Posterior cingulate gyrus (tissue), 11 donors: ENCODE measurements at regions not wholly inside any gene's neighbourhood (a gene's known extent, or its start where the extent isn't known, plus 50 kb on each side); places are given as distances from the start of the nearest gene placed in this dataset.
"Not testable (repeated sequence)": the region's sequence is repeated elsewhere in the genome, so short reads cannot be mapped to it uniquely, and the experiment has no call there.

Experiments used
- DNase-seq, 10 donors: peaks; one replicate each; pipeline versions ENCODE4 v3.0.0 to v3.0.0-alpha.2; 2020 to 2021; ENCODE audit warnings: mixed read lengths in 3 of 10
- intact Hi-C: fragments of 100-400 bp; cut with DNase I; formaldehyde crosslinking; loops from one replicate; pipeline ENCODE4 v1.15.1; 2023

DNA sequence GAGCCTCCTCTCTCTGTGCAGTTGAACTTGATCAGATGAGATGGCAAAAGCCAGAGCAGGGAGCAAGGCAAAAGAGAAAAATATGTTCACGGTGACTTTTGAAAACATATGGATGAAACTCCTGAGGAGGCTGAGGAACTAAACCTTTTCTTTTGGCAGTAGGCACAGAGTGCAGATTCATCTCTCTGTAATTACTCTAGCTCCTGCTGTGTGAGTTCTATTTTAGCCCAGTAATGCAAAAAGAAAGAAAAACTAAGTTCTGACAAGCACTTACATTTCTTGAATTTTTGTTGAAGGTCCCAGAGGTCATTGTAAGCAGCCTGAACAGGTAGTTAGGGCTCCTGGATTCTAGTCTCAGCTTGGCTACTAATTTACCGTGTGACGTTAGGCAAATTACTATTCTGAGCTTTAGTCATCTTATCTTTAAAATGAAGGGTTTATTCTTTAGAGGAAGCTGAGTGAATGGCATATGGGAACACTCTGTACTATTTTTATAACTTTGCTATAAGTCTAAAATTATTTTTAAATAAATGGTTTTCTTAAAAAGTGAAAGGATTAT lies 114.7 kb upstream of the NBPF26 start:
- DNase-seq, intact Hi-C loops: not testable (repeated sequence)

DNA sequence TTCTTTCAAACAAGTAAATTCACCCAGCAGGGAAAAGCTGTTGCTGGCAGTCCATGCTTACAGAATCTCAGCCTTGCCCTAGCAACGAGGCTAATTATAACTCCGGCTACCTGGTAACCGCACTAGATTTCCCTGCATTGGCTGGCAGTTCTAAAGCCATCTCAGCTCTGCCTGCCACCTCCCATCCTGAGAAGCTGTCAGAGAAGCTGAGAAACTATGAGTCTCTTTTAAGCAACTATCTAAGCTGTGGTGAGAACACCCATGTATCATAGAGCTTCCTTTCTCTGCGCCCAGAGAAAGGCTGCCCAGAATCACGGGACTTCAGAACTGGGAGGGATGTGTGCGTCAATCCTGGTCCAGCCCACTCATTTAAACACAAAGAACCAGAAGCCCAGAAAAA lies 113.9 kb upstream of the NBPF26 start:
- DNase-seq, intact Hi-C loops: not testable (repeated sequence)

DNA sequence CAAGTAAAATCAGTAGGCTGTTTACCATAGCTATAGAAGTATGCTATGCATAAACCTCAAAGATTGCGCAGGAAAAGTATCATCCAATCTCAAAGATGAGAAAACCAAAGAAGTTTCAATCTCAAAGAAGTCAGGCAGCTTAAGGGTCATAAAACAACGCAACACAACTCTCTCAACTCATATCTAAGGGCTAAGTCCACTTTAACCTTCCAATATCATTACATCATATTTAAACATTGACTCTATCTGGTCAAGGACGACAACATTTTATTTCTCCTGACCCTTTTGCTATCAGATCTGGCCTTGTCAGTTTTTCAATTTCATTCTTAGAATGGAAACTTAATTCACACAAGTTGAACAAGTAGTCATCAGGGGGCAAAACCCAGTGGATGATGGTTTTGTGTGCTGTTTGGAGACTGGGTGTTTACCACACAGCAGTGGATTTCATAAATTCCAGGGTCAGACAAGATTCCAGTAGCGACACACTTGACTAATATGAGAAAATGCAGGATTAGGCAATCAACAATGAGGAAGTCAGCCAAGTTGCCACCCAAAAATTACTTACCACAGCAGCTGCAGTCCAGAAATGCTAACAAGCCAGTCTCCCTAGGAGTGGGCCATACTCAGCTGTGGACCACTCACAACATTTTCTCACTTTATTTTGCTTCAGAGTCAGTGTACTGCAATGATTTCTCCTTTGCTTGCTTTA lies 108.7 kb upstream of the NBPF26 start:
- intact Hi-C loops, DNase-seq: not testable (repeated sequence)

DNA sequence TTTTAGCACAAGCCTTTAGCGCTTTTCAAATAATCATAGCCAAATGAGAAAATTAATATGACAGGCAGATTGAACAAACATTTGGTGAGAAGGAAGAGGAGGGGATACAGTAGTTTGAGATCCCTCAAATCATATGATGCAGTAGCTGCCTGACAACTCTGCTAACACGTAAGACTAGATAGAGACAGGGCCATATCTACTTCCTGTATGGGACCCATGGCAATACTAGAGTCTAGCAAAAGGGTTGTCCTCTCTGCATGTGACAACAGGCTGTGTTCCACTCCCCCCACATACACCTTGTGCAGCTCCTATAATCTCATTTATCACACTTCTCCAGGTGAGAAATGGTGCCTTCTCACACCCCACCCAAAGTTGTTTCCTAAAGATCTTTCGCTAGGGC lies 106.3 kb upstream of the NBPF26 start:
- DNase-seq, intact Hi-C loops: not testable (repeated sequence)

DNA sequence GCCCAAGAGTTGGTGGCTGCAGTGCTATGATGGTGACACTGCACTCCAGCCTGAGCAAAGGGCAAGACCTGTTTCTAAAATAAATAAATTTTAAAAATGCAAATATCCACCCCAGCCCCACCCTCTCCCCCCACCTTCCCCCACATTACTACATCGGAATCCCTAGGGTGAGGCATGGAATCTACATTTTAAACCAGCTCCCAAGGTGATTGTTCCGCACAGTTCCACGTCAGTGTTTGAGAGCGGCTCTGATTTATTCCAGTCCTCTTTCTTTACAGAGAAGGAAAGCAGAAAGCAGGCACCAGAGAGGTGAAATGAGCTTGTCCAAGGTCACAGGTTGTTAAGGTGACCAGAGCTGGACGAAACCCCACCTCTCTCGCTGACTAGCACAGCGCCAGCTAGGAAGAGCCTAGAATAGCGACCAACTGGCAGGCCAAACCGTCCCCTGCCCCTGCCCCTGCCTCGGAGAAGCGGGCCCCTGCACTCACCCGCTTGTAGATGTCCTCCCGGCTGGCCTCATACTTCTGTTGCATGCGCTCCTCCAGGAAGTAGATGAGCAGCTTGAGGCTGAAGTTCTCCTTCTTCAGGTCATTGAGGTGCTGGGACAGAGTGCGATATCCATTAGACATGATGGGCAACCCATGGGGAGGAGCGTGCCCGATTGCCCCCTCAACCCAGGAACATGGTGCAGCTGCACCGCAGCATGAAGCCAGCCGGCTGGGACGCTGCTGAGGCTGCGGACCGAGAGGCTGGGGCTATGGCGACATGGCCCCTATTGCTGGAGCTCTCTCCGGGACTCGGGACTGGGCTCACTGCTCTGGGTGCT lies 103.7 kb upstream of the NBPF26 start:
- intact Hi-C loops, DNase-seq: not testable (repeated sequence)

DNA sequence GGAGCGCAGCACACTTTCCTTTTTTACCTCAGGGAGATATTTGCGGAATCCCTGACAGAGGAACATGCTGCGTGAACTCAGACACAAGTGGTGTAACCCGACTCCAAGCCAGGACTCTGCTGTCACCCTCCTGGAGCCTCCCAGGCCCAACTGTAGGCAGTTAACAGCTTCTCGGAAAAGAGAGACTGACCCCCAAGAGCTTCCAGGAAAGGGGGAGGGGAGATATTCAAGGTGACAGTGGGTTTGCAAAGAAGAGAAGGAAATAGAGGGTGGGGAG lies 103.1 kb upstream of the NBPF26 start:
- DNase-seq, intact Hi-C loops: not testable (repeated sequence)

DNA sequence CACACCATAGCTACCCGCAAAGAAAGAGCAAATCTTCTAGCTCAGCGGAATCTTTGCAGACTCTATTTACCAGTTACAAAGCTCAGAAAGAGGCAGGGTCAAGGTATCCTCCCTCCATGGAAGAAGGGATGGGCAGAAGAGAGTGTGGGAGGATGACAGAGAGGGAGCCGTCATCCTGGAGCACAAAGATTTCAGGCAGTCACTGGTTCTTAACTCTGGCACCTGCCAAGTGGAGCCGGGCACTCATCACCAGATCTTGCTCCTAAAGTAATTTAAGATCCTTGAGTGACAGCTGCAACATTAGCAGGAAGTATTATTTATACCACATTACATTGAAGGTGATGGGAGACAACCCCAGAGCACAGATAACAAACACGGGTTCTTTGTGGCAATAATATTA lies 102.5 kb upstream of the NBPF26 start:
- intact Hi-C loops, DNase-seq: not testable (repeated sequence)

DNA sequence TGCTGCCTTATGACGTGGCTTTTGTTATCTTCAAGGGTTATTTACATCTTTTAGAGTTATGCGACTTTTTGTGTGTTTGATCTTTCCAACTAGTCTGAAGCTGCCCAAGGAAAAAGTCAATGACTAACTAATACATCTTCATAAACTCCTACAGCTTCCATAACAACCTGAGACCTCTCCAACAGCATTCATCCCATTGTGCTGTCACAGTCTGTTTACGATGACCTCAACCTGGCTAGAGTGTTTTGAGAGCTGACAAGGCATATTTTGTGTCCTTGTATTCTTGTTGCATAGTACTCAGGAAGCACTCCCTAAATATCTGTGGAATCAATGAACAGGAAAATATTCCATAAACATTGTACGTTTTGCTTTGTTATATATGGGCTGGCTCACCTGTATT lies 100.2 kb upstream of the NBPF26 start:
- DNase-seq, intact Hi-C loops: not testable (repeated sequence)

DNA sequence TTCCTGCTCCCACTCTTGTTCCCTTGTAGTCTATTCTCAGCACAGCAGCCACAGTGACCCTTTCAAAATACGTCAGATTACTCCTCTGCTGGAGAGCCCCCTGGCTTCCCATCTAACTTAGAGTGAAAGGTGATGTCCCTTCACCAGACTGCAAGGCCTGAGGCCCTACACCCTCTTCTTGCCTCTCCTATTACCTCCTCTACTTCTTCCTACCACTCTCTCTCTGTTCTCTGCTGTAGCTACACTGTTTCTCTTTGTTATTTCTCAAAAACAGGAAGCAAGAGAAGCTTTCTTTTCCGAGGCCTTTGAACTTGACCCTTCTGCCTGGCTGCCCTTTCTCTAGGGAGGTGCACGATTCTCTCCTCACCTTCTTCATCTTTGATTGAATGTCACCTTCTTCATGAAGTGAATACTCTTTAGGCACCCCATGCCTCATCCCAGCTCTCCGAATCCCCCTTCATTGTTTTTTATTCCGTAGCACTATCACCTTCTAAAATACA lies 99.1 kb upstream of the NBPF26 start:
- DNase-seq, intact Hi-C loops: not testable (repeated sequence)

DNA sequence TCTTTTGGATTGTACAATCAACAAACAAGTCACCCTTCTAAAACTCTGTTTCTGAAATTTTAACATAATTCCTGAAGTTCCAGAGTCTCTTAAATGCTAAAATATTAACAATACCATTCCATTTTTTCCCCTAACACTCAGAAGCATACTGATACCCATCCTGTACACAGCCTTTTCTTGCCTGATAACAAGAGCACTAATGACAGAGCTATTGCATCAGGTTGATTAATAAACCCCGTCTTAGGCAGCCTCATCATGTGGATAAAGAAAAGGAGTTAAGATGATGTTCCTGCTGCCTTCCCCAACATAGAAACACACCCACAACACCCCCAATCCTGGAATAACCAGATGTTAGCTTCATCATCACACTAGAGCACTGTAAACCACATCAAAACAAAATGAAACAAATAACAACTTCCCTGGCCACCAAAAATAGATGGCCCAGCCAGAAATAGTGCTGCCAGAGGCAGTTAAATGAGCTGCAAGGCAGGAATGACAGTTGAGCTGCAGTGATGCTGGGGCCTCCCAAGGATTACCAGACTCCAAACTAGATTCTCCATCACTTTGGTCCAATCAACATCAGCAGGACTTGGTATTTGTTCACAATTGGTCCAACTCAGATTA lies 93.8 kb upstream of the NBPF26 start:
- intact Hi-C loops, DNase-seq: not testable (repeated sequence)

DNA sequence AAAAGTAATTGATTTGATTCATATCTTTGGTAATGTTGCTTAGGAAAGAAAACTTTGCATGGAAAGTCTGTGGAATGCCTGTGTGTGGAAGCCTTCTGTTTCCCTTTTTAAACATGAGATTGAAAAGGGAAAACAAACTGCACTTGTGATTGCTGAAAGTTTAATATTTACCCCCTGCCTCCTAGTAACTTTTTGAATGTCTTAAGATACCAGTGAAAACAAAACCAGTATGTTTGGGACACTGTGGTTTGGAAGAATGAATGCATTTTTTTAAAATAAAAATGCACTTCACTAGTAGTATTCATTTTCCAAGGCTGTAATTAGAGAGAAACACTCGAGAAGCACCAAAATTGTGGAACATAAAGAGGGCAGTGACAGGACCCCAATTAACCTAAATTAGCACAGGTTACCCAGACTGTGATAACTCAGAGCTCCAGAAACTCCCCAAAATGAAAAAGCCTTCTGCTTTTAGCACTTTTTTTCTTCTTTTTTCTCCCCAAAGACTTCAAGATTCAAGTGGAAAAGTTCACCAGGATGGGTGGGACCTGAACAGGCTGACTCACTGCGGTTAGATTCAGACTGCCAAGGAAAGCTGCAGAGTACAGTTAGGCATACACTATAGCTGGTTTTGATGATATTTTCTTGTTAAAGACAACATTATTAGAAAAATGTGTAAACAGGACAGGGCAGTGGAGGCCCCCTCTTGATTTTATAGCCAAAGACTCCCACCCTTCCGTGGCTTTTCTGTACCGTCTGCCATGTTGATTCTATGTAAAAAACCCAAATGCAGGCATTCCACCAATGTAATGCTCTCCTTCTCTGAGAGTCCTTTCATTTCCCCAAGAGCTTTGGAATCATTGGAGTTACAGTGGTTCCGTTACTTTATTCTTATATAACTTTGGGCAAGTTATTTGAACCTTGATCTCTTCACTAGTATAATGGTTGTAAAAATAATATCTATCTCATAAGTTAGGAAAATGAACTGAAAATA lies 88.6 kb upstream of the NBPF26 start:
- intact Hi-C loops: not testable (repeated sequence)

DNA sequence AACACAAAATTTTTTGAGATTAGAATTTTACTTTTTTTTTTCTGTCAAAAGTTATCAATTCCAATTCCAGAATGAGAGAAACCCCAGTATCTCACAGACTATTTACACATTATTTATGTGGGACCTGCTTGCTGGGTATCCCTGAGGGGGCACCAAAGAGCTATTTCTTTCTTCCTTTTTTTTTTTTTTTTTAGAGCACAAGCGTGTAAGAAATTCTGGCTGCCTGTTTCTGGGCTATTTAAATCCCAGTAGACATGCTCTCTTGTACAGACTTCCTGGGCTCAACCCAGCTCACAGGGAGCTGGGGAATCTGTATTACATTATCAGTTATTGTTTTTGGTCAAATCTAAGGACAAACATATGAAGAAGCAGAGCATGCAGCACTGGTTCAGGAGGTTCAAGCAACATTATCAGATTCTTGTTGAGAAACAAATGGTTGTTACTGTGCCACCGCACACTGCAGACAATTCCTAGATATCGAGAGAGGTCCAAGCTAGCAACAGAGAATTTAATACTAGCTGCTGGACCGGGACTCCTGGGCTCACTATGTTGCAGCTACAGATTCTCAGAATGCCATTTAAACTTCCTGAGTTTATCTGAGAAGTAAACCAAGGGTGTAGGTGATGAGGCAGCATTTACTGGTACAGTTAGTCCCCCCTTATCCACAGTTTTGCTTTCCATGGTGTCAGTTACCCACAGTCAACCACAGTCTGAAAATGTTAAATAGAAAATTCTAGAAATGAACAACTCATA lies 83.3 kb upstream of the NBPF26 start:
- DNase-seq, intact Hi-C loops: not testable (repeated sequence)

More for the DNA sequence above, 88.6 kb upstream of the NBPF26 start:
- not testable (repeated sequence) for DNase-seq

DNA sequence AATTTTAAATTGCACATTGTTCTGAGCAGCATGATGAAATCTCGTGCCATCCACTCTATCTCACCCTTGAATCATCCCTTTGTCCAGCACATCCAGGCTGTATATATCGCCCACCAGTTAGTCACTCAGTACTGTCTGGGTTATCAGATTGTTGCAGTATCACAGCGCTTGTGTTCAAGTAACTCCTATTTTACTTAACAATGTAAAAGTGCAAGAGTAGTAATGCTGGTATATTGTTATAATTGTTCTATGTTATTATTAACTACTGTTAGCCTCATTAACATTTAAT lies 82.8 kb upstream of the NBPF26 start:
- intact Hi-C loops, DNase-seq: not testable (repeated sequence)

DNA sequence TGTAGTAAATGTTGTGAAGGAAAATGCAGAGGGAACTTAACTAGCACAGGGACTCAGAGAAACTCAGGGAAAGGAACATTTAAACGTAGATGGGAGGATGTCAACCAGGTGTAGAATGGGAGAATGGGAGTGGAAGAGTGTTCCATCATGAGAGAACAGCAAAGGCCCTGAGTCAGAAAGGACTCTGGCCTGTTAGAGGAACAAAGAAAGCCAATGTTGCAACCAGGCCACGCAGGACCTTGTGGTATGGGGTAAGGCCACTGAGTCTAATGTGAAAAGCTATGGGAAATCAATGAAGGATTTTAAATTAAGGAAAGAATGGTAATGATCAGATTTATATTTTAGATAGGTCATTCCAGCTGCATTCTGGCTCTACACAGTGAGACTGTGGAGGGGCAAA lies 76.6 kb upstream of the NBPF26 start:
- DNase-seq, intact Hi-C loops: not testable (repeated sequence)

DNA sequence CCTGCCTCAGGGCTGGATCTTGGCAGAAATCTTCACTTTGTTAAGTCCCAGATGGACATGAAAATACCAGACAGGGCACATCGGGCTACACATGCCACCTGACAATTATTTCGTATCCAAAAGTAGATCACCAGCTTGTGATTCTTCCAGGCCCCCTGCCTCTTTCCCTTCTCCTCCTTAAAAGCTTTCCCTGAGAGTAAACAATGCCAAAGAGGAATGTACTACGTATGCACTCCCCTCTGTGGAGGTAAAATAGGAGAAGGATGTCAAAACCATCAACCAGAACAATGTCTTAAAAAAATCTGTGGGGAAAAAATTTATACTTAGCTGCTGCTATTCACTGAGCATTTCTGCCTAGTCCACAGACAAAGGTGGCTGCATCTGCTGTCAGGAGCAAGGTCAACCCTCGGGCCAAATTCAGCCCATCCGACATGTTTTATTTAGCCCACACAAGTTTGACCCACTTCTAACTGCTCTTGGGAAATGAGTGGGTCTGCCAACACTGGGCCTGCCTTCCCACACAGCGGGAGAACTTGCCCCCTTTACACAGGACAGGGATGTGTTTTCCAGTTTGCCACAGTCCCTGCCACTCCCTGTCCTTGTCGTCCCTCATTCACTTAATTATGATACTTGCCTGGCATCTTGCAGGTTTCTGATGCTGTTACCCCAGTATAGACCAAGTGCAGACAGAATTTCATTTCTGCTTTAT lies 74.7 kb upstream of the NBPF26 start:
- DNase-seq, intact Hi-C loops: not testable (repeated sequence)

DNA sequence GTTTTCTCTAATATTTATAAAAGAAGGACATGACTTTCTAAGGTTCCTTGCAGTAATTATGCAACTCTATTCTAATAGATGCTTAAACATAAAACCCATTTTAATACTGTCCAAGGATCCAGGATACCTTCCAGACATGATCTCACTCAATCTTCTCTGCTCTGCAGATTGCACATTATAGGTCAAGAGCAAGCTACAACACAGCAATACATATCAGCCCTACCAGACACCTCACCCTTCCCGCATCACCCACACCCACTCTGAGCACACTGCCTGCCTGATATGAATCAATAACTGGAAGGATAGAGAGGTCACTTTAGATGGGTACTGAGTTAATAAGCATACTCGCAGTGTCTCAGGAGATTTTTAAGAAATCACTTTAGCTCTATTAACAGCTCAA lies 74.0 kb upstream of the NBPF26 start:
- intact Hi-C loops: not testable (repeated sequence)

DNA sequence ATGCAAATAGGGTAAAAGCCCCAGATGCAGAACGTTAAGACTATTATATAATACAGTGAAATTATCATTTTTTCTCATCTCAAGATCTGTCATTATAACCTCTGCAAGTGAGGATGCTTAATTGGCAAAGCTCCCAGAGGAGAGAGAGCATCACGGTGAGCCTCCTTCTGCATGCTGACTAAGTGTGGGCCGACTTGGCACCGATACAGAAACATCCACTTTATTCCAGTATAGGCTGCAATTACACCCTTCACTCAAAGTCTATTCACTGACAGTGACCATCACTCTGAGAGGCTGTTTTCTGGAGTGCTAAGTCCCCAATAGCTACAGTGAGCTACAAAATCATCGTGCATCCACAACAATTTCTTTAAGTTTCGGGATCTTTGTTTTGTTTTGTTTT lies 69.6 kb upstream of the NBPF26 start:
- DNase-seq, intact Hi-C loops: not testable (repeated sequence)

More for the DNA sequence above, 74.0 kb upstream of the NBPF26 start:
- DNase-seq: not testable (repeated sequence)

DNA sequence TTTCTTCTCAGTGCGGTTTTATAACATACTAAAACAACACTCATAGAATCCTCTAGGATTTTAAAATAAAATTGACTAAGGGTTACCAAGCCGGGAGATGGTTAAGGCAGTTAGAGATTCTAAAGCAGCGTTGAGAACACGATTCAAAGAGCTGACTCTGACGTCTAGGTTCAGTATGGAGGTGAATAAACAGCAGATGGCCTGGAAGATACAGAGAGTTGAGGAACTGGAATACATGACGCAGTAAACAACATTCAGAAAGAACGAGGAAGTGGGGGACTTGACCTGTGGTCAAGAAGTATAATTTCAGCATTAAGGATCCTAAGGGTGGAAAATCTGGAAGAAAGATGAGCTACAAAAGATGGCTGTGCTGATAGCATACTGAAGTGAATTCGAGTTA lies 68.4 kb upstream of the NBPF26 start:
- DNase-seq, intact Hi-C loops: not testable (repeated sequence)
